Lung (tissue), 11 donors: ENCODE measurements at regions not wholly inside any gene's neighbourhood (a gene's known extent, or its start where the extent isn't known, plus 50 kb on each side); places are given as distances from the start of the nearest gene placed in this dataset.

Source experiments
- ATAC-seq: fragments of 200-7000 bp; cut with Tn5 transposase; one replicate; pipeline ENCODE4 v1.9.1; 2020; ENCODE audit warnings: moderate number of reproducible peaks; ENCODE audit not compliant: insufficient read depth, low FRiP score
- DNase-seq, 3 donors: peaks; one replicate each; pipeline ENCODE4 v3.0.0-alpha.2; 2013 to 2017
- H3K27ac ChIP-seq, 2 donors: one replicate each; pipeline ENCODE4 v1.5.1; 2013; ENCODE audit warnings: mild to moderate bottlenecking in 2 of 2, moderate library complexity in 2 of 2, control low read depth in 1 of 2, inconsistent platforms in 1 of 2, low read depth in 1 of 2, low read length in 1 of 2
- H3K27me3 ChIP-seq, 3 donors: one replicate each; pipeline ENCODE4 v1.5.1; 2013; ENCODE audit warnings: low read length in 2 of 3; ENCODE audit not compliant: control insufficient read depth in 3 of 3, insufficient read depth in 3 of 3
- H3K36me3 ChIP-seq, 4 donors: one replicate each; pipeline ENCODE4 v1.5.1; 2013; ENCODE audit warnings: low read length in 4 of 4, mild to moderate bottlenecking in 1 of 4, moderate library complexity in 1 of 4; ENCODE audit not compliant: control insufficient read depth in 4 of 4, insufficient read depth in 4 of 4
- H3K4me1 ChIP-seq, 5 donors: one replicate each; pipeline ENCODE4 v1.5.1; 2013; ENCODE audit warnings: low read length in 5 of 5, mild to moderate bottlenecking in 2 of 5, moderate library complexity in 1 of 5; ENCODE audit not compliant: control insufficient read depth in 5 of 5, insufficient read depth in 5 of 5
- H3K4me3 ChIP-seq: one replicate; pipeline ENCODE4 v1.5.1; 2013; ENCODE audit warnings: mild to moderate bottlenecking, control low read depth, moderate library complexity
- H3K9ac ChIP-seq, 2 donors: one replicate each; pipeline ENCODE4 v1.5.1; 2013; ENCODE audit warnings: low read length in 2 of 2, control low read depth in 1 of 2; ENCODE audit not compliant: insufficient read depth in 1 of 2
- H3K9me3 ChIP-seq, 4 donors: one replicate each; pipeline ENCODE4 v1.5.1; 2013; ENCODE audit warnings: low read length in 3 of 4, mild to moderate bottlenecking in 1 of 4, moderate library complexity in 1 of 4; ENCODE audit not compliant: control insufficient read depth in 4 of 4, insufficient read depth in 3 of 4
- CTCF ChIP-seq: IDR thresholded peaks from 2 replicates; pipeline ENCODE4 v1.5.1; 2012; ENCODE audit warnings: mild to moderate bottlenecking; ENCODE audit errors: control extremely low read depth, extremely low read depth
- WGBS, 2 donors: extraction: QIAGEN DNeasy Blood & Tissue Kit; methylation state at CpG; one replicate each; pipeline ENCODE4 v1.1.7; 2013; 5-methylcytosine and 5-hydroxymethylcytosine counted together
- donor health status: control.
- donor health status: control.
- donor health status: Bipolar disorder and iron deficiency.
- donor health status: healthy.
- donor health status: DM: yes; HTN: yes; CAD: no.

GRCh38 chr2:46836295-46837111 is 79.1 kb downstream of the MCFD2 start:
- Histone ChIP-seq H3K4me1 (peaks cover 0 to 6% (median 0%) of the 10 kb centered on the region in 5 donors), H3K27me3 (no peaks in the 10 kb centered on the region), H3K9ac (no peak overlapping the region), H3K27ac (no peak overlapping the region), H3K9me3 (peaks cover 0 to 2% (median 0%) of the 10 kb centered on the region in 4 donors), H3K4me3 (no peak overlapping the region), H3K36me3 (no peaks in the 10 kb centered on the region)
- no peak for ATAC-seq
- 46 to 56% methylated on average over 12 of the region's 12 CpGs for WGBS, 2 donors
- DNase-seq: no peak
- no peak for TF ChIP-seq CTCF

GRCh38 chr2:46835520-46835919 is 80.1 kb downstream of the MCFD2 start:
- no peak for TF ChIP-seq CTCF
- H3K27ac ChIP-seq: no peak overlapping the region

GRCh38 chr2:46832543-46832942 is 83.1 kb downstream of the MCFD2 start:
- H3K36me3 ChIP-seq: no peaks in the 10 kb centered on the region
- no peak for TF ChIP-seq CTCF
- 77 to 84% methylated on average over 1 of the region's 1 CpG for WGBS, 2 donors
- no peak overlapping the region for H3K9ac ChIP-seq
- H3K27ac ChIP-seq: no peak overlapping the region
- ATAC-seq (no peak), DNase-seq (no peak)
- H3K27me3 ChIP-seq: no peaks in the 10 kb centered on the region
- peaks cover 0 to 17% (median 2%) of the 10 kb centered on the region in 5 donors for H3K4me1 ChIP-seq
- H3K4me3 ChIP-seq: no peak overlapping the region
- H3K9me3 ChIP-seq: peaks cover 0 to 6% (median 0%) of the 10 kb centered on the region in 4 donors

More at GRCh38 chr2:46835520-46835919, 80.1 kb downstream of the MCFD2 start:
- H3K4me1 ChIP-seq: peaks cover 0 to 16% (median 0%) of the 10 kb centered on the region in 5 donors
- WGBS, 2 donors: 96 to 97% methylated on average over 6 of the region's 6 CpGs
- H3K36me3 ChIP-seq: no peaks in the 10 kb centered on the region
- DNase-seq (no peak), ATAC-seq (no peak)
- no peaks in the 10 kb centered on the region for H3K27me3 ChIP-seq
- no peak overlapping the region for H3K9ac ChIP-seq
- H3K9me3 ChIP-seq: peaks cover 0 to 2% (median 0%) of the 10 kb centered on the region in 4 donors
- no peak overlapping the region for H3K4me3 ChIP-seq
